ENCODE measurements at regions not wholly inside any gene's neighbourhood (a gene's known extent, or its start where the extent isn't known, plus 50 kb on each side); places are given as distances from the start of the nearest gene placed in this dataset.

DNA sequence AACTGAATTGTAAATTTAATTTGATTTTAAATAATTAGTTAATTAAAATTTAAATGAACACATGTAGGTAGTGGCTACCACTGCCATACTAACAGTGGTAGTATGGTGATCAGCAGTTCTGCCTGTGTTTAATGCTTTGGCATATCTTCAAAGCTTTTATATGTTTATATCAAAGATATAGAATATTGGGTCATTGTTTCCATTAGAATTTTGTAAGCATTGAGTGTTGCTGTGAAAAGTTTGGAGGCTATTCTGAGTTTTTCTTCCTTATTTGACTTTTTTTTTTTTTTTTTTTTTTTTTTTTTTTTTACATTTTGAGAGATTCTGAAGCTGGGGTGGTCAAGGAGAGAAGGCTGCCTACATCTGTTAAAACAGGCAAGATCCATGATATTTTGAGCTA is 134.2 kb downstream of the SPATA31D1 start:
- Histone ChIP-seq H3K4me1 (ENCODE audit: low read length) (no peaks in the 10 kb centered on the region), H3K9me2 (replicated peaks; ENCODE audit: insufficient read depth, low read length) (no peaks in the 10 kb centered on the region), H3K9ac (ENCODE audit: low read length) (no peak overlapping the region), H3K27me3 (ENCODE audit: low read length) (no peaks in the 10 kb centered on the region), H3K4me3 (ENCODE audit: low read length) (no peak overlapping the region), H3K79me2 (ENCODE audit: low read length) (no peaks in the 10 kb centered on the region), H3K9me3 (ENCODE audit: low read length) (peaks cover 17% of the 10 kb centered on the region), H3K36me3 (ENCODE audit: insufficient read depth, low read length) (no peaks in the 10 kb centered on the region), H3K27ac (ENCODE audit: low read length) (no peak overlapping the region), H2AFZ (ENCODE audit: low read length) (no peak overlapping the region), H3K4me2 (ENCODE audit: low read depth, low read length, poor library complexity, severe bottlenecking) (no peak overlapping the region), H4K20me1 (ENCODE audit: insufficient read depth, low read depth, low read length) (no peaks in the 10 kb centered on the region)
- no peak for DNase-seq

- Histone ChIP-seq H4K20me1 (ENCODE audit: insufficient read depth, low read depth, low read length) (no peaks in the 10 kb centered on the region), H3K4me2 (ENCODE audit: low read depth, low read length, poor library complexity, severe bottlenecking) (no peak overlapping the region), H3K9me3 (ENCODE audit: low read length) (peaks cover 14% of the 10 kb centered on the region), H3K9me2 (replicated peaks; ENCODE audit: insufficient read depth, low read length) (no peaks in the 10 kb centered on the region), H3K4me1 (ENCODE audit: low read length) (no peaks in the 10 kb centered on the region), H3K9ac (ENCODE audit: low read length) (no peak overlapping the region), H3K36me3 (ENCODE audit: insufficient read depth, low read length) (no peaks in the 10 kb centered on the region), H3K79me2 (ENCODE audit: low read length) (no peaks in the 10 kb centered on the region), H3K27me3 (ENCODE audit: low read length) (no peaks in the 10 kb centered on the region), H2AFZ (ENCODE audit: low read length) (no peak overlapping the region), H3K4me3 (ENCODE audit: low read length) (no peak overlapping the region), H3K27ac (ENCODE audit: low read length) (no peak overlapping the region)
- DNase-seq: no peak
Observed at GRCh38 chr9:82124090-82124489, 135.5 kb downstream of the SPATA31D1 start.

DNA sequence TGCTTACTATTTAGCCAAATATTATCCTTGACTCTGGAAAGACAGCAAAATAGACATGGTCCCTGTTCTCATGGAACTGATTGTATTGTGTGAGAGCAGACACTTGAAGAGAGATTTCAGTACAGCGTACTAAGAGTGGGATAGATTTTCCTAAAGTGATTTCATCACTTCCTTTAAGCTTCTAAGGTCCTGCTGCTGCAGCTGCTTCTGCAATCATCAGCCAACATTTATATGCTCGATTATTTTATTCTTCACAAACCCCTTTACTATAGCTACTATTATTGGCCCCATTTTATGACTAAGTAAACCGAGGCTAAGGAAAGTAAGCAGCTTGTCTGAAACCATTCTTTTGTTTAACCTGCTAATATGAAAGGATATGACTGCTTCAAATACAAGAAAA is 137.7 kb downstream of the SPATA31D1 start:
- Histone ChIP-seq H3K9me2 (replicated peaks; ENCODE audit: insufficient read depth, low read length) (no peaks in the 10 kb centered on the region), H3K4me1 (ENCODE audit: low read length) (no peaks in the 10 kb centered on the region), H4K20me1 (ENCODE audit: insufficient read depth, low read depth, low read length) (no peaks in the 10 kb centered on the region), H3K27me3 (ENCODE audit: low read length) (no peaks in the 10 kb centered on the region), H3K4me2 (ENCODE audit: low read depth, low read length, poor library complexity, severe bottlenecking) (no peak overlapping the region), H3K9ac (ENCODE audit: low read length) (no peak overlapping the region), H2AFZ (ENCODE audit: low read length) (no peak overlapping the region), H3K9me3 (ENCODE audit: low read length) (0 out of 2 replicates have a peak, but pooled peaks cover 6% of the 10 kb centered on the region), H3K36me3 (ENCODE audit: insufficient read depth, low read length) (no peaks in the 10 kb centered on the region), H3K4me3 (ENCODE audit: low read length) (no peak overlapping the region), H3K79me2 (ENCODE audit: low read length) (no peaks in the 10 kb centered on the region), H3K27ac (ENCODE audit: low read length) (no peak overlapping the region)
- DNase-seq: no peak

DNA sequence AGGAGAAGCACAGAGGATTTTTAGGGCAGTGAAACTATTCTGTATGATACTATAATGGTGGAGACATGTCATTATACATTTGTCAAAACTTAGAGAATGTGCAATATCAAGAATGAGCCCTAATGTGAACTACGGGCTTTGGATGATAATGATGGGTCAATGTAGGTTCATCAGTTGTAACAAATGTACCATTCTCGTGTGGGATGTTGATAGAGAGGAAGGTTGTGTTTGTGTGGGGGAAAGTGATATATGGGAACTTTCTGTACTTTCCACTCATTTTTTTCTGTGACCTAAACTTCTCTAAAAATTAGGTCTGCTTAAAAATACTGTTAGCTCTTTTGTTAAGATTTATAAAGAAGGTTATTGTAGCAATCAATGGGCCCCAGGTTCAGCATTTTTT is 138.9 kb downstream of the SPATA31D1 start:
- H4K20me1 ChIP-seq (ENCODE audit: insufficient read depth, low read depth, low read length): no peaks in the 10 kb centered on the region
- no peak for DNase-seq
- no peak overlapping the region for H3K9ac ChIP-seq (ENCODE audit: low read length)
- no peak overlapping the region for H3K4me3 ChIP-seq (ENCODE audit: low read length)
- H3K9me2 ChIP-seq (replicated peaks; ENCODE audit: insufficient read depth, low read length): no peaks in the 10 kb centered on the region
- no peaks in the 10 kb centered on the region for H3K79me2 ChIP-seq (ENCODE audit: low read length)
- no peak overlapping the region for H3K4me2 ChIP-seq (ENCODE audit: low read depth, low read length, poor library complexity, severe bottlenecking)
- no peak overlapping the region for H2AFZ ChIP-seq (ENCODE audit: low read length)
- H3K27me3 ChIP-seq (ENCODE audit: low read length): no peaks in the 10 kb centered on the region
- no peak overlapping the region for H3K27ac ChIP-seq (ENCODE audit: low read length)
- H3K9me3 ChIP-seq (ENCODE audit: low read length): peaks cover 15% of the 10 kb centered on the region; the same call in 1 of the 2 replicates
- H3K4me1 ChIP-seq (ENCODE audit: low read length): no peaks in the 10 kb centered on the region
- no peaks in the 10 kb centered on the region for H3K36me3 ChIP-seq (ENCODE audit: insufficient read depth, low read length)

DNA sequence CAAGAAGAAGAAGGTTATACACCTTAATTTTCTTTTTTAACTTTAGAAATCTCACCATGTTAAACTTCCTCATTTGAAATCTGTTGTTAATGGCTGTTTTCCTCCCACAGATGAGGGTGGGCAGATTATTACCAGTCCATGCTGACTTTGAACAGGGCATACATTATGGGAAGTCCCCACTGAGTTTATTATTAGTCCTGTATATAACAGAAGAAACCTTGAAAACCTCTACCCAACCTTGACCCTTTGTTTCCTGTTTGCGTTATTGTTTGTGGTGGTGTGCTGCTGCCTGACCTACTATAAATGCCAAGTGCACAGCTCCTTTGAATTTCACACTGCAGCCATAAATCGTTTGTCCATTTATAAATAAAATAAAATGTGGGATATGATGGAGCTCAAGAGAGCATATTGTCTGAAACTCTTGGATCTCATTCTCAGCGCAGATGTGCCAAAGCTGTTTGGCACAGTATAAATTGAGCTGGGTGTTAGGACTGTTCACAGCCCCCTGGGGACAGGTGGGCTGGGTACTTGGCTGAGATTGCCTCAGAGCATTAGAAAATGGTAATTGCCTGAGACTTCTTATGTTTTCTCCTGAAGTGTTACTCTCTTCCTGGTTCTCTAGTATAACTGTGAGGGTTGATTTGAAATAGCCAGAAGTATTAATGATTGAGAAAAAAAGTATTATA is 139.6 kb downstream of the SPATA31D1 start:
- H4K20me1 ChIP-seq (ENCODE audit: insufficient read depth, low read depth, low read length): no peaks in the 10 kb centered on the region
- no peak overlapping the region for H2AFZ ChIP-seq (ENCODE audit: low read length)
- no peaks in the 10 kb centered on the region for H3K27me3 ChIP-seq (ENCODE audit: low read length)
- no peaks in the 10 kb centered on the region for H3K4me1 ChIP-seq (ENCODE audit: low read length)
- H3K27ac ChIP-seq (ENCODE audit: low read length): no peak overlapping the region
- no peak overlapping the region for H3K4me2 ChIP-seq (ENCODE audit: low read depth, low read length, poor library complexity, severe bottlenecking)
- H3K4me3 ChIP-seq (ENCODE audit: low read length): no peak overlapping the region
- no peak overlapping the region for H3K9ac ChIP-seq (ENCODE audit: low read length)
- no peaks in the 10 kb centered on the region for H3K36me3 ChIP-seq (ENCODE audit: insufficient read depth, low read length)
- DNase-seq: no peak
- H3K79me2 ChIP-seq (ENCODE audit: low read length): no peaks in the 10 kb centered on the region
- H3K9me3 ChIP-seq (ENCODE audit: low read length): peaks cover 15% of the 10 kb centered on the region; the same call in 1 of the 2 replicates
- H3K9me2 ChIP-seq (replicated peaks; ENCODE audit: insufficient read depth, low read length): no peaks in the 10 kb centered on the region

DNA sequence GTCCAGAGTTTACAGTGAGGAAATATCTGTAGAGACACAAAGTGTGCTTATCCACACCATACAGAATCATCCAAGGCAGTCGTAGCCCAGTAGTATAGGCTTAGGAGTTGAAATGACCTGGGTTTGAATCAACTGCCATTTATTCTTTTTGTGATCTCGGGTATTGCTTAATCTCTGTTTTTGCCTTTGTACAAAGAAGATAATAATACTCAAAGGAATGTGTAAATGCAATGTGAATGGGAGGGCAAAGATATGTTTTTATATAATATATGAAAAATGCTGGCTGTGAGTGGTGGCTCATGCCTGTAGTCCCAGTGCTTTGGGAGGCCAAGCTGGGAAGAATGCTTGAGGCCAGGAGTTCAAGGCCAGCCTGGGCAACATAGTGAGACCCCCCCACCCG is 141.1 kb downstream of the SPATA31D1 start:
- Histone ChIP-seq H3K9ac (ENCODE audit: low read length) (no peak overlapping the region), H3K4me3 (ENCODE audit: low read length) (no peak overlapping the region), H3K4me2 (ENCODE audit: low read depth, low read length, poor library complexity, severe bottlenecking) (no peak overlapping the region), H3K27me3 (ENCODE audit: low read length) (no peaks in the 10 kb centered on the region), H3K27ac (ENCODE audit: low read length) (no peak overlapping the region), H3K9me2 (replicated peaks; ENCODE audit: insufficient read depth, low read length) (no peaks in the 10 kb centered on the region), H3K36me3 (ENCODE audit: insufficient read depth, low read length) (no peaks in the 10 kb centered on the region), H3K79me2 (ENCODE audit: low read length) (no peaks in the 10 kb centered on the region), H3K9me3 (ENCODE audit: low read length) (peaks cover 16% of the 10 kb centered on the region), H2AFZ (ENCODE audit: low read length) (no peak overlapping the region), H3K4me1 (ENCODE audit: low read length) (no peaks in the 10 kb centered on the region), H4K20me1 (ENCODE audit: insufficient read depth, low read depth, low read length) (no peaks in the 10 kb centered on the region)
- DNase-seq: no peak

DNA sequence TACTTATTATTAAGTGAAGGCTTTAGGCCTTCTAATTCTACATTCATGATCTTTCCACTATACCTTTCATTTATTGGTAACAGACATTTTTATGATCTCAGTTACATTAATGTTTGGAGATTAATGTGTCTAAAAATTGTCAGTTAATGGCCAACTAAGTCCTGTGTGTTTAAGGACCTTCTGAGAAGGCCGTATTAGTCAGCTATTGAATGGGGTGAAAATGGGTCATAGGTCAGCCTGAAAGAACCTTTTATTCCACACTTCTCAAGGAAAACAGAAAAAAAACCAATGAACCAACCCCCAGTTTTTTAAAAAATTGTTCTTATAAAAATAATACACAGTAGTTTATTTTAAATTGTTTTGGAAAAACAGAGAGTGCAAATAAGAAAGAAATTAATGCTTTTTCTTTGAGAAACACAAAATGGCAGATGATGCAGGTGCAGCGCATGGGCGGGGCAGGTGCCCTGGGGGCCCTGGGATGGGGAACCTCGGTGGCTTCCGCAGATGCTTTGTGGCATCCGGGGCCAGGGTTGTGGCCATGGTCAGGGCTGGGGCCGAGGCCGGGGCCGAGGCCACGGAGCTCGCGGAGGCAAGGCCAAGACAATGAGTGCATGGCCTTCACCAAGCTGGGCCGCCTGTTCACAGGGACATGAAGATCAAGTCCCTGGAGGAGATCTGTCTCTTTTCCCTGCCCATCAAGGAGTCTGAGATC is 141.9 kb downstream of the SPATA31D1 start:
- Histone ChIP-seq H3K9ac (ENCODE audit: low read length) (no peak overlapping the region), H3K9me2 (replicated peaks; ENCODE audit: insufficient read depth, low read length) (no peaks in the 10 kb centered on the region), H3K9me3 (ENCODE audit: low read length) (peaks cover 16% of the 10 kb centered on the region), H3K4me1 (ENCODE audit: low read length) (no peaks in the 10 kb centered on the region), H3K27ac (ENCODE audit: low read length) (no peak overlapping the region), H3K27me3 (ENCODE audit: low read length) (no peaks in the 10 kb centered on the region), H3K4me3 (ENCODE audit: low read length) (no peak overlapping the region), H3K36me3 (ENCODE audit: insufficient read depth, low read length) (no peaks in the 10 kb centered on the region), H2AFZ (ENCODE audit: low read length) (no peak overlapping the region), H3K4me2 (ENCODE audit: low read depth, low read length, poor library complexity, severe bottlenecking) (no peak overlapping the region), H3K79me2 (ENCODE audit: low read length) (no peaks in the 10 kb centered on the region), H4K20me1 (ENCODE audit: insufficient read depth, low read depth, low read length) (no peaks in the 10 kb centered on the region)
- no peak for DNase-seq

DNA sequence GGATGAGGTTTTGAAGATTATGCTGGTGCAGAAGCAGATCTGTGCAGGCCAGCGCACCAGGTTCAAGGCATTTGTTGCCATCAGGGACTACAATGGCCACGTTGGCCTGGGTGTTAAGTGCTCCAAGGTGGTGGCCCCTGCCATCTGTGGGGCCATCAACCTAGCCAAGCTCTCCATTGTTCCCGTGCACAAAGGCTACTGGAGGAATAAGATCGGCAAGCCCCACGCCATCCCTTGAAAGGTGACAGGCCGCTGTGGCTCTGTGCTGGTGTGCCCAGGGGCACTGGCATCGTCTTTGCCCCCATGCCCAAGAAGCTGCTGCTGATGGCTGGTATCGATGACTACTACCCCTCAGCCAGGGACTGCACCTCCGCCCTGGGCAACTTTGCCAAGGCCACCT is 142.5 kb downstream of the SPATA31D1 start:
- H3K4me3 ChIP-seq (ENCODE audit: low read length): no peak overlapping the region
- H3K4me2 ChIP-seq (ENCODE audit: low read depth, low read length, poor library complexity, severe bottlenecking): no peak overlapping the region
- H3K9me3 ChIP-seq (ENCODE audit: low read length): peaks cover 20% of the 10 kb centered on the region
- no peaks in the 10 kb centered on the region for H3K79me2 ChIP-seq (ENCODE audit: low read length)
- no peak overlapping the region for H3K9ac ChIP-seq (ENCODE audit: low read length)
- no peak overlapping the region for H3K27ac ChIP-seq (ENCODE audit: low read length)
- H3K4me1 ChIP-seq (ENCODE audit: low read length): no peaks in the 10 kb centered on the region
- no peak for DNase-seq
- H3K27me3 ChIP-seq (ENCODE audit: low read length): no peaks in the 10 kb centered on the region
- H3K36me3 ChIP-seq (ENCODE audit: insufficient read depth, low read length): no peaks in the 10 kb centered on the region
- no peak overlapping the region for H2AFZ ChIP-seq (ENCODE audit: low read length)
- no peaks in the 10 kb centered on the region for H3K9me2 ChIP-seq (replicated peaks; ENCODE audit: insufficient read depth, low read length)
- H4K20me1 ChIP-seq (ENCODE audit: insufficient read depth, low read depth, low read length): no peaks in the 10 kb centered on the region

Measured in Karpas-422 (cell line).